SK-N-SH treated with all-trans-retinoic acid at 6 μM for 48 hours (cell line): ENCODE measurements at regions not wholly inside any gene's neighbourhood (a gene's known extent, or its start where the extent isn't known, plus 50 kb on each side); places are given as distances from the start of the nearest gene placed in this dataset.

Source experiments
- RARB ChIP-seq: fragments of 250-450 bp; sonication (Bioruptor Pico); IDR thresholded peaks from 2 replicates; pipeline ENCODE4 v1.8.0; 2021; ENCODE audit warnings: mild to moderate bottlenecking, moderate library complexity
- SNAI2 ChIP-seq: fragments of 250-450 bp; sonication (Bioruptor Pico); IDR thresholded peaks from 2 replicates; pipeline ENCODE4 v1.5.0; 2020; ENCODE audit warnings: mild to moderate bottlenecking, moderate library complexity

- no peak for TF ChIP-seq RARB (CRISPR knock-in tag)
- no peak for TF ChIP-seq SNAI2 (CRISPR knock-in tag)
Measured at GRCh38 chr10:69710008-69710888, 80.2 kb downstream of the FAM241B start.
